ENCODE measurements at regions not wholly inside any gene's neighbourhood (a gene's known extent, or its start where the extent isn't known, plus 50 kb on each side); places are given as distances from the start of the nearest gene placed in this dataset.

GRCh38 chr4:4752576-4753401 is 106.7 kb upstream of the MSX1 start:
- TF ChIP-seq CTCF (optimal IDR thresholded peaks at IDR 0.05 in 1 of 3, IDR thresholded peaks at IDR 0.05 in 1 of 3, conservative IDR thresholded peaks at IDR 0.05 in 1 of 3; ENCODE audit: extremely low read depth in 1 of 3, insufficient read depth in 2 of 3, low read length in 3 of 3) (no peak), EZH2 (IDR thresholded peaks at IDR 0.05; ENCODE audit: low read length) (no peak)
